ENCODE measurements at regions not wholly inside any gene's neighbourhood (a gene's known extent, or its start where the extent isn't known, plus 50 kb on each side); places are given as distances from the start of the nearest gene placed in this dataset.

DNA sequence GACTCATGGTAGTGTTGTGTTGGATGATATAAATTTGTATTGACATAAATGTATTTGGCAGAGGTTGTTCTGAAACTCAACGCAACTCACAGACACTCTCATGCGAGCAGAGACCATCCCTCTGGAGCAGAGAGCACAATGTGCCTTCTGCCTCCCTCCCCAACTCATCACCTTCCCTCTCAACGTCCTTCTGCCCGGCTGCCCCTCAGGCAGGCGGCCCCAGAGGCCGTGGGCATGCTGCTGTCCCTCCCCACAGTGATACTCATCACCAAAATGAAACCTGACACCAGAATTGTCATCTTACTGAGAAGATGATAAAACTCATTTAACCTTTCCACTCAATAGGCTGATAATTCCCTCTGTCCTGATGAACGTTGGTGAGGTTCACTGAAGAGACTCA lies 260.6 kb downstream of the ETS1 start:
- no peak for TF ChIP-seq CTCF (IDR thresholded peaks at IDR 0.05)
- Histone ChIP-seq H3K27ac (no peak overlapping the region), H3K9me3 (no peaks in the 10 kb centered on the region), H3K4me1 (no peaks in the 10 kb centered on the region), H3K4me3 (no peak overlapping the region), H3K27me3 (no peaks in the 10 kb centered on the region), H3K36me3 (no peaks in the 10 kb centered on the region)
- intact Hi-C loops (cut with DNase I): no loop called here
- DNase-seq (ENCODE audit: low spot score in 2 of 2): no peak

GRCh38 chr11:128324531-128325141 lies 262.7 kb downstream of the ETS1 start:
- TF ChIP-seq CTCF (IDR thresholded peaks at IDR 0.05): no peak
- DNase-seq (ENCODE audit: low spot score in 2 of 2): no peak
- no peaks in the 10 kb centered on the region for H3K9me3 ChIP-seq
- H3K4me1 ChIP-seq: no peaks in the 10 kb centered on the region
- intact Hi-C loops (cut with DNase I): no loop called here
- no peak overlapping the region for H3K4me3 ChIP-seq
- H3K27me3 ChIP-seq: no peaks in the 10 kb centered on the region
- no peaks in the 10 kb centered on the region for H3K36me3 ChIP-seq
- H3K27ac ChIP-seq: no peak overlapping the region

DNA sequence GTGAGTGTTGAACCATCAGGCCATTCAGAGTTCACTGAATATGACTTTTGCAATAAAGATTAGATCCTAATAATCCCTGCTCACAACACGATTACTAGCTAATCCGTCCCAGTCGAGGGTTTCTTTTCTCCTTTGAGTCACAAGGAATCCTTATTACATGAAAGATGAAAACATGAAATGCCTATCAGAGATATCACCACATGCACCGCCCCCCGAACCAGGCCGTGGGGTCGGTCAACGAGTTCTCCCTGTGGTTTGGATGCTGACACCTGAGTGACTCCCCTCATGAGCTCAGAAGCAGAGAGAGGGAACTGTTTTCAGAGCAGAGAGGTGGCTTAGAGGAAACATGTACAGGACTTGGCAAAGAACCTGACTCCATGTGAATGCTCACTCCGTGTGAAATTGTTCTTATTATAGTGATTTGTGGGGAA lies 263.3 kb downstream of the ETS1 start:
- Histone ChIP-seq H3K27me3 (no peaks in the 10 kb centered on the region), H3K4me1 (no peaks in the 10 kb centered on the region), H3K36me3 (no peaks in the 10 kb centered on the region), H3K9me3 (no peaks in the 10 kb centered on the region), H3K27ac (no peak overlapping the region), H3K4me3 (no peak overlapping the region)
- no peak for TF ChIP-seq CTCF (IDR thresholded peaks at IDR 0.05)
- DNase-seq (ENCODE audit: low spot score in 2 of 2): no peak
- intact Hi-C loops (cut with DNase I): no loop called here

- no peak for TF ChIP-seq CTCF (IDR thresholded peaks at IDR 0.05)
- intact Hi-C loops (cut with DNase I): no loop called here
- Histone ChIP-seq H3K36me3 (no peaks in the 10 kb centered on the region), H3K4me1 (no peaks in the 10 kb centered on the region), H3K27ac (no peak overlapping the region), H3K4me3 (no peak overlapping the region), H3K9me3 (no peaks in the 10 kb centered on the region), H3K27me3 (no peaks in the 10 kb centered on the region)
- DNase-seq (ENCODE audit: low spot score in 2 of 2): no peak
Observed at GRCh38 chr11:128323381-128323780, 264.0 kb downstream of the ETS1 start.

- no peak overlapping the region for H3K27ac ChIP-seq
- no peaks in the 10 kb centered on the region for H3K36me3 ChIP-seq
- TF ChIP-seq CTCF (IDR thresholded peaks at IDR 0.05): no peak
- H3K4me1 ChIP-seq: no peaks in the 10 kb centered on the region
- H3K27me3 ChIP-seq: no peaks in the 10 kb centered on the region
- H3K4me3 ChIP-seq: no peak overlapping the region
- H3K9me3 ChIP-seq: no peaks in the 10 kb centered on the region
- intact Hi-C loops (cut with DNase I): no loop called here
- DNase-seq (ENCODE audit: low spot score in 2 of 2): no peak
Observed at GRCh38 chr11:128318856-128319474, 268.4 kb downstream of the ETS1 start.
